HepG2 (cell line): ENCODE measurements at regions not wholly inside any gene's neighbourhood (a gene's known extent, or its start where the extent isn't known, plus 50 kb on each side); places are given as distances from the start of the nearest gene placed in this dataset.

Source experiments
- ATAC-seq: fragments of 200-7000 bp; cut with Tn5 transposase; 3 replicates; pipeline ENCODE4 v1.9.1; 2020; ENCODE audit warnings: mild to moderate bottlenecking, moderate library complexity
- BruUV-seq: library from RNA; stranded (reverse); fragments of 400-500 nt; replicated peaks from 2 replicates; lab custom pipeline; 2021; lab: Mats Ljungman, UMichigan
- CTCF ChIA-PET: fragments of 300-600 bp; formaldehyde crosslinking; extraction: SDS; loops from one replicate; lab custom pipeline; 2021; ENCODE audit warnings: low total read pairs, inconsistent platforms, low intra/inter-chr PET ratio; lab: Yijun Ruan, JAX
- POLR2A ChIA-PET: fragments of 350-600 bp; sonication (Branson Sonifier 250); formaldehyde crosslinking; loops from one replicate; lab custom pipeline; 2020; ENCODE audit warnings: antibody characterized with exemption, inconsistent platforms; lab: Yijun Ruan, JAX
- DNase-seq: peaks from one replicate; pipeline ENCODE4 v3.0.0-alpha.2; 2015; ENCODE audit warnings: low spot score
- FAIRE-seq: peaks from 3 replicates; lab custom pipeline; 2011; peaks lifted over from hg19 to GRCh38; lab: Jason Lieb, UNC
- H2AFZ ChIP-seq: one replicate; pipeline ENCODE4 v1.6.1; 2011; ENCODE audit warnings: low read length, inconsistent platforms
- H3K27ac ChIP-seq: fragments of 300-600 bp; 3 replicates; pipeline ENCODE4 v1.8.0; 2011; ENCODE audit warnings: mixed run types, mild to moderate bottlenecking, mixed read lengths, low read length, inconsistent platforms; ENCODE audit not compliant: insufficient read depth; ENCODE audit errors: extremely low read length
- H3K27me3 ChIP-seq, 2 experiments: fragments of 200-600 bp in 1 of 2; 2 replicates in 1 of 2; 3 replicates in 1 of 2; pipeline versions ENCODE4 v1.6.0 to v1.8.0; 2011; ENCODE audit warnings: low read length in 2 of 2, mild to moderate bottlenecking in 2 of 2, moderate library complexity in 2 of 2, inconsistent platforms in 1 of 2; ENCODE audit not compliant: insufficient read depth in 2 of 2, control insufficient read depth in 1 of 2
- H3K36me3 ChIP-seq, 2 experiments: fragments of 200-600 bp in 1 of 2; replicated peaks in 1 of 2; 2 replicates in 1 of 2; 3 replicates in 1 of 2; pipeline versions ENCODE4 v1.5.1 to v1.8.0; 2011; ENCODE audit warnings: low read length in 2 of 2, inconsistent platforms in 1 of 2; ENCODE audit not compliant: insufficient read depth in 2 of 2, control insufficient read depth in 1 of 2
- H3K4me1 ChIP-seq: 2 replicates; pipeline ENCODE4 v1.5.1; 2012; ENCODE audit warnings: low read length, inconsistent platforms; ENCODE audit not compliant: insufficient read depth
- H3K4me2 ChIP-seq: 2 replicates; pipeline ENCODE4 v1.6.0; 2011; ENCODE audit warnings: low read depth, low read length, inconsistent platforms
- H3K4me3 ChIP-seq, 3 experiments: fragments of 200-600 bp in 1 of 3; sonication (generic), shearing (Covaris generic) in 1 of 3; replicated peaks in 1 of 3; 2 replicates each; pipeline ENCODE4 v1.5.1; 2011 to 2016; ENCODE audit warnings: low read length in 3 of 3, inconsistent platforms in 2 of 3, low read depth in 2 of 3, mild to moderate bottlenecking in 2 of 3, control low read depth in 1 of 3, mixed read lengths in 1 of 3; ENCODE audit not compliant: insufficient read depth in 1 of 3
- H3K79me2 ChIP-seq: one replicate; pipeline ENCODE4 v1.6.1; 2011; ENCODE audit warnings: low read length, inconsistent platforms; ENCODE audit not compliant: insufficient read depth
- H3K9ac ChIP-seq: 2 replicates; pipeline ENCODE4 v1.6.0; 2011; ENCODE audit warnings: mild to moderate bottlenecking, low read depth, low read length, inconsistent platforms; ENCODE audit not compliant: insufficient read depth
- H3K9me3 ChIP-seq: 2 replicates; pipeline ENCODE4 v1.5.1; 2012; ENCODE audit warnings: mild to moderate bottlenecking, low read length
- H4K20me1 ChIP-seq: 2 replicates; pipeline ENCODE4 v1.6.0; 2011; ENCODE audit warnings: inconsistent platforms, mild to moderate bottlenecking, low read length, moderate library complexity; ENCODE audit not compliant: insufficient read depth
- NFE2L2 ChIP-seq: fragments of 150-350 bp; IDR thresholded peaks from 2 replicates; pipeline ENCODE4 v1.6.1; 2014; ENCODE audit warnings: low read length
- ZNF367 ChIP-seq: sonication (generic); formaldehyde crosslinking; IDR thresholded peaks from 2 replicates; pipeline ENCODE4 v1.4.0; 2020; ENCODE audit warnings: missing genetic modification reagents, borderline replicate concordance
- ZNF720 ChIP-seq: sonication (generic); formaldehyde crosslinking; IDR thresholded peaks from 2 replicates; pipeline ENCODE4 v1.4.0; 2020; ENCODE audit warnings: missing genetic modification reagents
- ZNF761 ChIP-seq: sonication (generic); formaldehyde crosslinking; conservative IDR thresholded peaks from 2 replicates; pipeline ENCODE4 v1.4.0; 2020; ENCODE audit warnings: mild to moderate bottlenecking, missing genetic modification reagents
- ZSCAN31 ChIP-seq: sonication (generic); formaldehyde crosslinking; IDR thresholded peaks from 2 replicates; pipeline ENCODE4 v1.5.0; 2020; ENCODE audit warnings: low read depth, mild to moderate bottlenecking, missing genetic modification reagents
- WGBS: methylation state at CpG from one replicate; pipeline ENCODE4 v1.1.6; 2017; ENCODE audit warnings: low lambda C conversion rate; 5-methylcytosine and 5-hydroxymethylcytosine counted together
- in situ Hi-C: cut with HindIII; loops from 2 replicates; pipeline ENCODE4 v1.10.0; 2017; ENCODE audit warnings: low pct_unique_long_range_greater_than_20kb; ENCODE audit not compliant: extremely low pct_ligation_motif_present
- intact Hi-C: fragments of 100-400 bp; cut with micrococcal nuclease; formaldehyde crosslinking; loops from one replicate; pipeline ENCODE4 v1.10.0; 2022; ENCODE audit not compliant: unreplicated experiment
- TF ChIP-seq, protein P1 (sequence below): sonication (generic); formaldehyde crosslinking; IDR thresholded peaks from 2 replicates; pipeline ENCODE4 v1.5.0; 2020; ENCODE audit warnings: missing genetic modification reagents
- TF ChIP-seq, protein P2 (sequence below): fragments of 450-650 bp; IDR thresholded peaks from 2 replicates; pipeline ENCODE4 v1.6.1; 2017

DNA sequence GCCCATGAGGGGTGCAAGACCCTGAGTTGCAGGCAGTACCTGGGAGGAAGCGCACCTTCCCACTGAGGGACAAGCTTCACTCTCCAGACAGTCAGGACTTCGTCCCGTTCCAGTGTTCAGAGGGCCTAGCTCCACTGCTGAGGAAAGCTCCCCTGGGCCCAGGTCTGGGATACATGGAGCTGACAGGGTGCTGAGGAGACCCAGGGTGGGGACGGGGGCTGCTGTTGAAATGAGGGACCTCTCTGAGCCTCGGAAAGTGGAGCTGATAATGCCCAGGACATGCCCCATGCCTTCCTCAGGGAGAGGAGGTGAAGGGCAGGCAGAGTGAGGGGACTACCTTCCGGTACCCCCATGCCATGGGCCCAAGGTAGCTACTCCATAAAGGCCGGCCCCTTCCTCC, 169.2 kb upstream of the MYCN start:
- no peak overlapping the region for H3K9ac ChIP-seq
- H3K27me3 ChIP-seq = peaks cover 10 to 70% of the 10 kb centered on the region in 2 experiments
- intact Hi-C loops (no loop called here), in situ Hi-C loops (no loop called here)
- H3K9me3 ChIP-seq = no peaks in the 10 kb centered on the region
- no peak for FAIRE-seq
- 62% methylated on average over 6 of the region's 7 CpGs for WGBS
- H3K4me1 ChIP-seq = peaks cover 28% of the 10 kb centered on the region
- H3K36me3 ChIP-seq = no peaks in the 10 kb centered on the region
- no peaks in the 10 kb centered on the region for H3K79me2 ChIP-seq
- no TSS peak for BruUV-seq
- ChIA-PET POLR2A (no interaction called here), CTCF (no interaction called here)
- TF ChIP-seq ZNF761 (CRISPR knock-in tag) (no peak), ZNF720 (CRISPR knock-in tag) (no peak), ZSCAN31 (CRISPR knock-in tag) (no peak), NFE2L2 (no peak), ZNF367 (CRISPR knock-in tag) (no peak)
- TF ChIP-seq, protein P1, sequence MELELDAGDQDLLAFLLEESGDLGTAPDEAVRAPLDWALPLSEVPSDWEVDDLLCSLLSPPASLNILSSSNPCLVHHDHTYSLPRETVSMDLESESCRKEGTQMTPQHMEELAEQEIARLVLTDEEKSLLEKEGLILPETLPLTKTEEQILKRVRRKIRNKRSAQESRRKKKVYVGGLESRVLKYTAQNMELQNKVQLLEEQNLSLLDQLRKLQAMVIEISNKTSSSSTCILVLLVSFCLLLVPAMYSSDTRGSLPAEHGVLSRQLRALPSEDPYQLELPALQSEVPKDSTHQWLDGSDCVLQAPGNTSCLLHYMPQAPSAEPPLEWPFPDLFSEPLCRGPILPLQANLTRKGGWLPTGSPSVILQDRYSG (CRISPR knock-in tag) = no peak
- TF ChIP-seq, protein P2, sequence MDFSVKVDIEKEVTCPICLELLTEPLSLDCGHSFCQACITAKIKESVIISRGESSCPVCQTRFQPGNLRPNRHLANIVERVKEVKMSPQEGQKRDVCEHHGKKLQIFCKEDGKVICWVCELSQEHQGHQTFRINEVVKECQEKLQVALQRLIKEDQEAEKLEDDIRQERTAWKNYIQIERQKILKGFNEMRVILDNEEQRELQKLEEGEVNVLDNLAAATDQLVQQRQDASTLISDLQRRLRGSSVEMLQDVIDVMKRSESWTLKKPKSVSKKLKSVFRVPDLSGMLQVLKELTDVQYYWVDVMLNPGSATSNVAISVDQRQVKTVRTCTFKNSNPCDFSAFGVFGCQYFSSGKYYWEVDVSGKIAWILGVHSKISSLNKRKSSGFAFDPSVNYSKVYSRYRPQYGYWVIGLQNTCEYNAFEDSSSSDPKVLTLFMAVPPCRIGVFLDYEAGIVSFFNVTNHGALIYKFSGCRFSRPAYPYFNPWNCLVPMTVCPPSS = no peak
- no peak overlapping the region for H3K4me2 ChIP-seq
- H4K20me1 ChIP-seq = peaks cover 14% of the 10 kb centered on the region; the same call in 1 of the 2 replicates
- DNase-seq = no peak
- H2AFZ ChIP-seq = no peak overlapping the region
- H3K27ac ChIP-seq = no peak overlapping the region
- H3K4me3 ChIP-seq = no peak overlapping the region
- ATAC-seq = peak; percentile 7; the same call in 1 of the 3 replicates
